Progenitor cell of endocrine pancreas (in vitro differentiated cells): ENCODE measurements at regions not wholly inside any gene's neighbourhood (a gene's known extent, or its start where the extent isn't known, plus 50 kb on each side); places are given as distances from the start of the nearest gene placed in this dataset.

Source experiments
- DNase-seq: peaks from one replicate; pipeline ENCODE4 v3.0.0; 2021; ENCODE audit warnings: low spot score; ENCODE audit not compliant: unreplicated experiment
- H3K27ac Mint-ChIP-seq: 2 replicates; pipeline ENCODE4 v1.8.0; 2021; ENCODE audit warnings: mild to moderate bottlenecking, moderate library complexity, mixed read lengths
- H3K27me3 Mint-ChIP-seq: 2 replicates; pipeline ENCODE4 v1.8.0; 2021; ENCODE audit warnings: mixed read lengths
- H3K36me3 Mint-ChIP-seq: 2 replicates; pipeline ENCODE4 v1.8.0; 2022; ENCODE audit warnings: mixed read lengths; ENCODE audit not compliant: insufficient read depth
- H3K4me1 Mint-ChIP-seq: 2 replicates; pipeline ENCODE4 v1.8.0; 2021; ENCODE audit warnings: low read depth, mixed read lengths
- H3K4me3 Mint-ChIP-seq: 2 replicates; pipeline ENCODE4 v1.8.0; 2021; ENCODE audit warnings: low read depth, mild to moderate bottlenecking, moderate library complexity, mixed read lengths
- H3K9me3 Mint-ChIP-seq: 2 replicates; pipeline ENCODE4 v1.8.0; 2021; ENCODE audit warnings: low read depth, mixed read lengths
- CTCF ChIP-seq: fragments of 200-600 bp; sonication (generic); IDR thresholded peaks from one replicate; pipeline ENCODE4 v1.5.0; 2021; ENCODE audit warnings: antibody characterized with exemption, mild to moderate bottlenecking; ENCODE audit not compliant: unreplicated experiment

- Mint-ChIP-seq H3K4me1 (no peaks in the 10 kb centered on the region), H3K4me3 (no peak overlapping the region), H3K9me3 (no peaks in the 10 kb centered on the region), H3K27me3 (no peaks in the 10 kb centered on the region), H3K27ac (no peak overlapping the region), H3K36me3 (no peaks in the 10 kb centered on the region)
- no peak for DNase-seq
- TF ChIP-seq CTCF = no peak
Measured at GRCh38 chr2:524442-524841, 152.8 kb downstream of the TMEM18 start.

GRCh38 chr2:523698-524270 is 153.4 kb downstream of the TMEM18 start:
- H3K27ac Mint-ChIP-seq = no peak overlapping the region
- TF ChIP-seq CTCF = no peak

GRCh38 chr2:522776-523175 is 154.4 kb downstream of the TMEM18 start:
- Mint-ChIP-seq H3K27ac (no peak overlapping the region), H3K36me3 (no peaks in the 10 kb centered on the region), H3K27me3 (no peaks in the 10 kb centered on the region), H3K4me1 (no peaks in the 10 kb centered on the region), H3K4me3 (no peak overlapping the region), H3K9me3 (no peaks in the 10 kb centered on the region)
- DNase-seq = no peak
- no peak for TF ChIP-seq CTCF

More at GRCh38 chr2:523698-524270, 153.4 kb downstream of the TMEM18 start:
- no peak for DNase-seq
- H3K4me1 Mint-ChIP-seq = no peaks in the 10 kb centered on the region
- no peaks in the 10 kb centered on the region for H3K36me3 Mint-ChIP-seq
- H3K9me3 Mint-ChIP-seq = no peaks in the 10 kb centered on the region
- H3K4me3 Mint-ChIP-seq = no peak overlapping the region
- H3K27me3 Mint-ChIP-seq = no peaks in the 10 kb centered on the region

GRCh38 chr2:521853-522530 is 155.2 kb downstream of the TMEM18 start:
- Mint-ChIP-seq H3K4me1 (no peaks in the 10 kb centered on the region), H3K36me3 (no peaks in the 10 kb centered on the region), H3K4me3 (no peak overlapping the region), H3K27me3 (no peaks in the 10 kb centered on the region), H3K9me3 (no peaks in the 10 kb centered on the region), H3K27ac (no peak overlapping the region)
- no peak for DNase-seq
- no peak for TF ChIP-seq CTCF

GRCh38 chr2:520663-521340 is 156.4 kb downstream of the TMEM18 start:
- DNase-seq = no peak
- H3K27ac Mint-ChIP-seq = no peak overlapping the region
- no peaks in the 10 kb centered on the region for H3K9me3 Mint-ChIP-seq
- H3K4me3 Mint-ChIP-seq = no peak overlapping the region
- H3K4me1 Mint-ChIP-seq = no peaks in the 10 kb centered on the region
- no peaks in the 10 kb centered on the region for H3K36me3 Mint-ChIP-seq
- no peaks in the 10 kb centered on the region for H3K27me3 Mint-ChIP-seq
- no peak for TF ChIP-seq CTCF
